Motor neuron (in vitro differentiated cells): ENCODE measurements at regions not wholly inside any gene's neighbourhood (a gene's known extent, or its start where the extent isn't known, plus 50 kb on each side); places are given as distances from the start of the nearest gene placed in this dataset.

Experiments
- ATAC-seq, 8 experiments: fragments of 200-7000 bp; cut with Tn5 transposase; replicated peaks in 6 of 8; 2 replicates each; pipeline ENCODE4 v1.8.0; 2021; ENCODE audit warnings: mild to moderate bottlenecking in 8 of 8, moderate library complexity in 8 of 8
- H3K27ac ChIP-seq, 2 donors: fragments of 250-450 bp; sonication (Bioruptor Pico); 2 replicates each; pipeline ENCODE4 v1.9.0; 2021; ENCODE audit warnings: antibody characterized with exemption in 2 of 2, mild to moderate bottlenecking in 2 of 2, moderate library complexity in 1 of 2
- H3K4me1 ChIP-seq, 2 donors: fragments of 250-450 bp; sonication (Bioruptor Pico); replicated peaks in 1 of 2; 2 replicates each; pipeline ENCODE4 v1.6.1; 2021; ENCODE audit warnings: antibody characterized with exemption in 2 of 2, mild to moderate bottlenecking in 2 of 2, moderate library complexity in 1 of 2
- H3K4me3 ChIP-seq, 5 donors: fragments of 250-450 bp; sonication (Bioruptor Pico); 2 replicates each; pipeline ENCODE4 v1.9.0; 2021; ENCODE audit warnings: antibody characterized with exemption in 5 of 5, mild to moderate bottlenecking in 5 of 5, moderate library complexity in 4 of 5
- WGBS, 10 experiments: fragments of 450-650 bp; shearing (Covaris generic); methylation state at CpG; one replicate each; pipeline ENCODE4 v1.0.0; 2022; 5-methylcytosine and 5-hydroxymethylcytosine counted together
- in situ Hi-C, 9 experiments: fragments of 400-800 bp; cut with MboI; loops; one replicate each; pipeline ENCODE4 v1.15.0; 2021; ENCODE audit warnings: low sequenced_read_pairs in 9 of 9, low pct_unique_long_range_greater_than_20kb in 2 of 9; ENCODE audit not compliant: unreplicated experiment in 9 of 9

DNA sequence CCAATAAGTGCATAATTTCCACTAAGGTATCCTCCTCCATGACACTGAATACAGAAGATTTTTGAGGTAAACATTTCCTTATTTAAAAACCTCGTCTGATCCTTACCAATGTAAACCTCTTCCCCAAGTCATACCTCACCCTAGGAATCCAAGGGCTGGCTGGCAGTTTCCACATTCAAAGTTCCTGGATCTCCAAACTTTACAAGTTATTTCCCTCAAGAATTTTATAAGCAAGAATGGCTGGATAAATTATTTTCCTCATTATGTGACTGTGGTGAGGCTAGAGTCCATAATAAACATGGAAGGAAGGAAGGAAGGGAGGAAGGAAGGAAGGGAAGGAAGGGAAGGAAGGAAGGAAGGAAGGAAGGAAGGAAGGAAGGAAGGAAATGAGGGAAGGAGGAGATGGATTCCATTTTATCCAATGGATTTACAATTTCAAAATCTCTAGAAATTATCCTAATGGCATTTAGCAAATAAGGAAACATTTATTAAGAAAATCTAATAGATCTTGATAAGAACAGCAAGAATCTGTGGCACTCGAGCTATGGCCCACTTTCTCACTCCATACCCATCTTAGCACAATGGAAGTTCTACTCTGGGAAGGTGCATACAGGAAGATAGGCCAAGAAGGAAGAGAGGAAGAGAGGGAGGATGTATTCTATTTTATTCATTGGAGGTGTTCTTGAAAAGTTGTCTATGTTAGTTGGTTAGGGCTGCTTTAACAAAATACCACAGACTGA, 477.8 kb upstream of the TMPO start:
- WGBS, 10 experiments, result 0 to 83% (median 57%) methylated on average over 1 to 2 of the region's 2 CpGs; no CpG with 5 or more reads in 4 of the 10 experiments
- Histone ChIP-seq H3K27ac (no peak overlapping the region), H3K4me3 (no peak overlapping the region), H3K4me1 (no peaks in the 10 kb centered on the region)
- no peak for ATAC-seq
- in situ Hi-C loops, result no loop called here

DNA sequence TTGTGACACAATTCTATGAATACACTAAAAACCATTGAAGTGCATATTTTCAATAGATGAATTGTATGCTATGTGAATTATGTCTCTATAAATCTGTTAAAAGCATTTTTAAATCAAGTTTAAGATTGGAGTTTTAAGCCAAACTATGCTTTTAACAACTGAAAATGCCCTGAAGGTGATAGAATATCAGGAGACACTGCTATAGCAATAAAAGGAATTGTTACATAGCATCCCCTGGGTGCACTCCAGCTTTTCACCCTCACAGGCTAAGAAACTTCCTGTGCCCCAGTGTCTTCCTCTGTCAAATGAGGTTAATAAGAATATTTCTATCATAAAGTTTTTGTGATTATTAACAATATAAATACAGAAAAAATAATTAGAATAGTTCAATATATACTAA, 472.7 kb upstream of the TMPO start:
- ATAC-seq, result no peak
- Histone ChIP-seq H3K4me3 (no peak overlapping the region), H3K27ac (no peak overlapping the region), H3K4me1 (no peaks in the 10 kb centered on the region)
- in situ Hi-C loops, result no loop called here

DNA sequence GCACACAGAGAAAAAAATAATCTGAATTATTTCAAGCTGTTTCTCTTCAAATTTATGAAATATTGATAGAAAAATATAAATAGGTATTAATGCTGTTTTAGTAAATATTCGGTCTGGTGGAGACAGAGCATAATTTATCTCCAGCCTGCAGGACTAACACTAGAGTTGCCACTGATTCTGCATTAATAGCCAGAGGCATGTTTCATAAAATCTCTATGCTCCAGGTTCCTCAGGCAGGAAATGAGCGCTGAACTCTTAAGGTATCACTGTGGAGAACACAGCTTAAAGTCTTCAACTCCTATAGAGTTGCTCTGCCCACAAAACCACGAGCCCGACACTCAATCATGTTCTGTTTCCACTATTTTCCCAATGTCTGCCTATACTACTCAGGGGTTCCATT, 470.0 kb upstream of the TMPO start:
- Histone ChIP-seq H3K4me3 (no peak overlapping the region), H3K4me1 (no peaks in the 10 kb centered on the region), H3K27ac (no peak overlapping the region)
- in situ Hi-C loops, result no loop called here
- peak in 1 of 8 experiments; percentile 61 for ATAC-seq
- 0 to 100% (median 68%) methylated on average over 1 to 4 of the region's 4 CpGs for WGBS, 10 experiments

DNA sequence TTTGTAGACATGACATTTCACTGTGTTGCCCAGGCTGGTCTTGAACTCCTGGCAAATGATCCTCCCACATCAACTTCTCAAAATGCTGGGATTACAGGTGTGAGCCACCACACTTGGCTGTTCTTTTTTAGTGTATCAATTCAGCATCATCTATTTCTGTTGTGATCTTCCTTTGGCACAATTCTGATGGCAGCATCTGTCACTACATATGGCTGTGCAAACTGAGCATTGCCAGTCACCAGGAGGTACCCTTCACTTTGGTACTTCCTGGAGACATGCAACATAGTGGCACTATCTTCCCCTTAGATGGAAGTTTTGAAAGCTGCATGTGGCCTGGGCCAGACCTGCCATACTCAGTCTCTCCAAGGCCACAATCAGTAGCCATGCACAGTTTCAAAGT, 467.1 kb upstream of the TMPO start:
- ATAC-seq, result no peak

DNA sequence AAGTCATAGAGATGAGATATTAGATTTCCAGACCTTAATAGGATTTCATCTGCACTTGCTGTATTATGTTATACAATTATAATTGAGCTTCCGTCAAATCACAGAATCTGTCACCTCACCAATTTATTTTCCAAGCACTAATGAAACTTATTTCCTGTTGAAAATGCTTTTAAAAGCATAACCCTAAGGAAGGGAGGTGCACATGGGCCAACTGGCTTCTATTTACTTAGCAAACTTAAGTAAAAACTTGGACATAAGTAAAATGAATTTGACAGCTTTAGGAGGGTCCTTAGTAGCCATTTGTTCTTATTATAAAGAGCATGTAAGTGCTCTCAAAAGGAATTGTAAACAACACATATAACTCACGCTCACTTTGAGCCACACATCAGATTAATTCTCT, 462.2 kb upstream of the TMPO start:
- no peak overlapping the region for H3K4me3 ChIP-seq
- no peak for ATAC-seq
- 0 to 100% (median 82%) methylated on average over 1 to 2 of the region's 2 CpGs for WGBS, 10 experiments
- no peaks in the 10 kb centered on the region for H3K4me1 ChIP-seq
- no peak overlapping the region for H3K27ac ChIP-seq
- in situ Hi-C loops, result no loop called here

More for the DNA sequence above, 467.1 kb upstream of the TMPO start:
- Histone ChIP-seq H3K4me3 (no peak overlapping the region), H3K27ac (no peak overlapping the region), H3K4me1 (no peaks in the 10 kb centered on the region)
- in situ Hi-C loops, result no loop called here

DNA sequence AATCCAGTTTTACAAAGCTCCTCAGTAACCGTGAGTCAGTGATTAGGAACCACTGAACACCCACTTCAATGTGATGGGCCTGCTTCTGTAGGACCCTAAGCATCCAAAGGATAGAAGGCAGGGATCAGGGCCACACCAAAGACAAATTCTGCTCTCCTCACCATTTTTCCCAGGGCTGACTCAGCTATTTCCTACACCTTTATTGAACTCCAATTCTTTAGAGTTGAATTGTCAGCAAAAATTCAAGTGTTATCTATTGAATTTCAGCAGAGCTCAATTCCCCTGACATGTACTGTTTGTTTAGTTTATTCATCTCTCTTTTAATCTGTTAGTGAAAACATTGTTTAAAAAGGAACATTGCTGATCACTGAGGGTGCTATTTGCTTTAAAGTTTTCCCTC, 457.7 kb upstream of the TMPO start:
- Histone ChIP-seq H3K4me3 (no peak overlapping the region), H3K4me1 (peaks cover 0 to 3% of the 10 kb centered on the region in 2 donors), H3K27ac (no peak overlapping the region)
- peak in 1 of 8 experiments; percentile 18 for ATAC-seq
- WGBS, 10 experiments, result 0 to 100% (median 86%) methylated on average over 1 of the region's 1 CpG; no CpG with 5 or more reads in 6 of the 10 experiments
- in situ Hi-C loops, result no loop called here

DNA sequence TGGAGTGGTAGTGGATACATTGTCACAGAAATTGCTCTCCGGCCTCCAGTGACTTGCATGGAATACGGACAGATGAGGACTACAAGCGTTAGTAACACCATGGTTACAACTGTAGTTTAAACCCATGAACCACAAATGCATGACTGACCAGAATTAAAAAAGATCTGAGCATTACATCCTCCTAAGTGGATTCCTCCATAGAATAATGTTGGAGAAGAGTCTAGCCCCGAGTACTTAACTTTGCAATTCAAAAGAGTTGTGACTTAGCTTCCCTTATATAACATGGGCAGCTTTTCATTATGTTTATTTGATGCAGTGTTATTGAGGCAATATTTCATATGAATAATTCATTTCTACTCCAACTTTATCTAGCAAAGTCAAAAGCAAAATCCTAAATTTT, 457.2 kb upstream of the TMPO start:
- in situ Hi-C loops, result no loop called here
- WGBS, 10 experiments, result 0 to 89% (median 59%) methylated on average over 1 to 4 of the region's 4 CpGs
- peak in 1 of 8 experiments; percentile 84 for ATAC-seq
- no peak overlapping the region for H3K27ac ChIP-seq
- H3K4me1 ChIP-seq, result peaks cover 0 to 3% of the 10 kb centered on the region in 2 donors
- no peak overlapping the region for H3K4me3 ChIP-seq

DNA sequence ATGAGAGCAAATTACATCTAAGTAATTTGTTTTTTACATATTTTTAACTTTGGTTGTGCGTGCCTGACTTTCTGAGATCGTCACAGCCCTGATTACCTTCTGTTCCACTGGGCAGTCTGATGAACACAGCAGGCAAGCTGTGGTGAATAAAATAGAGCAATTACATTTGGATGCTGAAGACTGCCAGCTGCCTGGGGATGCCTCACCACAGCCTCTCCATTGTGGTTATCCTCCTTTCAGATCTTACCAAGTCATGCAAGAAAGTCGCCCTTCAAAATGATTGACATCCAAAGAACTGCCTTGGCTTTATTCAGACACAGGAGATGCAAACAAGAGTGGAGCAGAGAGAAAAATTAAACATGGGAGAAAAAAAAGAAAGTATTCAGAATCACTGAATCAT, 456.6 kb upstream of the TMPO start:
- in situ Hi-C loops, result no loop called here
- peaks cover 0 to 3% of the 10 kb centered on the region in 2 donors for H3K4me1 ChIP-seq
- H3K27ac ChIP-seq, result no peak overlapping the region
- no peak for ATAC-seq
- H3K4me3 ChIP-seq, result no peak overlapping the region
- 0 to 88% (median 57%) methylated on average over 1 to 3 of the region's 3 CpGs; no CpG with 5 or more reads in 1 of the 10 experiments for WGBS, 10 experiments

DNA sequence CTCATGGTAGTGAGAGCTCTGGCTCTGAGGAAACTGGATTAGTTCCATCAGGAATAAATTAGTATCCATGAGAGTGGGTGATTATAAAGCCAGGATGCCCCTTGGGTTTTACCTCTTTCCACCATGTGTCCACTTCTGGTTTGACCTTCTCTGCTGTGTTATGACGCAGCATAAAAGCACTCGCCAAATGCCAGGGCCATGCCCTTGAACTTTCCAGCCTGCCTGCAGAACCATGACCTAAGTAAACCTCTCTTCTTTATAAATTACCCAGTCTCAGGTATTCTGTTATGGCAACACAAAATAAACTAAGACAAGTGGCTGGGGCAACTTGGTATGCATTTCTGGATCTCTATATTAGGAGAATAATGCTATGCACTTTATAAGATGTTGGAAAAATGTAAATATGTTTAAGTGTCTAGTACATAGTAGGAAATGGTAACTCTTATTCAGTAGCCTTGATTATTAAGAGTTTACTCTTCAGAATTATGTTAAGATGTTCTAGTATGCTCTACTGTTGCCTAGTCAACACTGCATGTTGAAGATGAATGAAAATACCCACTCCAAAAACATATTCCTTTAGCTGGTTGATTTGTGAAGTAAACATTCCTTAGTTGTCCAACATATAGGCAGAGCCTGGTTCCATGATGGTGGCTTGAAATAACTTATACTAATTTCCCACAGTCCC, 455.6 kb upstream of the TMPO start:
- H3K27ac ChIP-seq, result no peak overlapping the region
- in situ Hi-C loops, result no loop called here
- ATAC-seq, result no peak
- no peak overlapping the region for H3K4me3 ChIP-seq
- 40 to 100% (median 89%) methylated on average over 1 to 2 of the region's 2 CpGs; no CpG with 5 or more reads in 4 of the 10 experiments for WGBS, 10 experiments
- peaks cover 0 to 3% of the 10 kb centered on the region in 2 donors for H3K4me1 ChIP-seq

DNA sequence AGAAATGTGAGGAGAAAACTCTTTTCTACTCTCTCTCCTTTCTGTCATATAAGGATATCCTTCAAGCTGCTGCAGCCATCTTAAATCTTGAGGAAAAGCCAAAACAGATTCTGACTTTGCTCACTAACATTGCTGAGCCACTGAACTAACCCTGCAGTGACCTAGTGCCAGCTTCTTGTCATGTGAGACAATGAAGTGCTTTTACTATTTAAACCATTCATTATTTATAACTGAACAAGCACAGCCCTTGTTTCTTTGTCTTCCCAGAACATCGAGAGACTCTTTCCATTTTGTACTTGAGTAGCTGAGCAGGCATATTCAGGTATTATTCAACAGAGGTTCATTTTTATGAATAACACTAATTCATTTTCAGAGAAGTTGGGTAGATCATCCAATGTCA, 455.0 kb upstream of the TMPO start:
- Histone ChIP-seq H3K4me1 (peaks cover 0 to 3% of the 10 kb centered on the region in 2 donors), H3K4me3 (no peak overlapping the region), H3K27ac (no peak overlapping the region)
- 0 to 67% (median 34%) methylated on average over 1 of the region's 1 CpG; no CpG with 5 or more reads in 2 of the 10 experiments for whole genome bisulfite sequencing, 10 experiments
- ATAC-seq, result no peak
- in situ Hi-C loops, result no loop called here

DNA sequence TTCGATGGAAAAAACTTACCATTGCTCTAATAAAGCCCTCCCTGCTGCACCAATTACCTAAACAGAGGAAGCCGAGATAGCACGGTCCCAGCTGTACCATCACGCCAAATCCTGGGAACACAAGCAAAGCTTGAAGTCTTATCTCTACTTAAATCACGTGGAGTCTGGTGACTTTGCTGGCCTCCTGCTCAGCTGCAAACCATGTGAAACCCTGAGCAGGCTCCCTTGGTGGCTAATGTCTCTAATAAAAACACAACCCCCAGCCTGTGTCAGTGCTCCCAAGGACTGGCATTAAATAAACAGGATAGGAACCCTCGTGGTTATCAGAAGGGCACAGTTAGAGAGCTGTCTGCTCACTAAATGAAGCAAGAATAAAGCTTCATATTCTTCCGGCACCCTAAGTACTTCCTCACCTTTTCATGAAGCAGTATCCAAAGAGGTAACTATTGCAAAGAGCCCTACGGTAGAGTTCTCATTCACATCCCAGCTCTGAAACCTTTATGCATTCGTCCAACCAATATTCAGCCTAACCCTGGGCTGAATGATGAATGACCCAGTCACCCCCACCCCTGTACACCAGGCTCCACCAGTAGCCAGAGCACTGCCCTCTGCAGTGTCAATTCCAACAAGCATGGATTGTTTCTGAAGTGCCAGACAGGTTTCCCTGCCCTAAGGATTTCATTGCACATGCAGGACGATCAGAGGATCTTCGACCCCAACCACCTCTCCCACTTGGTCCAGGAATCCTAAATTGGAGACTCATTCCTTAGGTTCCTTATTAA, 452.7 kb upstream of the TMPO start:
- 17 to 96% (median 81%) methylated on average over 1 to 10 of the region's 11 CpGs; no CpG with 5 or more reads in 1 of the 10 experiments for WGBS, 10 experiments
- in situ Hi-C loops, result no loop called here
- no peak overlapping the region for H3K27ac ChIP-seq
- ATAC-seq, result no peak
- peaks cover 0 to 9% of the 10 kb centered on the region in 2 donors for H3K4me1 ChIP-seq
- H3K4me3 ChIP-seq, result no peak overlapping the region

DNA sequence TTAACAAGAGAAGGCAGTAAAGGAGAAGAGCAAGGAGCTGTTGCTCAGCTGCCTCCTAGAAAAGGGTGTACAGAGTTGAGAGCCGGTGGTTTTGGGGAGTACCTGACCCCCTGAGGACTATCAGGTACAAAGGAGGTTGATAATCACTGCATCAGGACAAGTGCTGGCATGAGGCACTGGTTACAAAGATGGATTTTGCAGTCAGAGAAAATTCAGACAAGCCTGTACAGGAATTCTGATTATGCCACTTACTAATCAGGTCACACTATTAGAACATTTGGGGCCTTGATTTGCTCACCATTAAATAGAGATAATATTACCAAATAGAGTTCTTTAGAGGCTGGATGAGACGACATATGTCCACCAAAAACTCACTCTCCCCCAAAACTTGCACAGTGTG, 450.9 kb upstream of the TMPO start:
- peaks cover 3 to 20% of the 10 kb centered on the region in 2 donors for H3K4me1 ChIP-seq
- no peak overlapping the region for H3K27ac ChIP-seq
- in situ Hi-C loops, result no loop called here
- WGBS, 10 experiments, result 8 to 82% (median 56%) methylated on average over 1 to 2 of the region's 2 CpGs; no CpG with 5 or more reads in 1 of the 10 experiments
- no peak overlapping the region for H3K4me3 ChIP-seq
- no peak for ATAC-seq

DNA sequence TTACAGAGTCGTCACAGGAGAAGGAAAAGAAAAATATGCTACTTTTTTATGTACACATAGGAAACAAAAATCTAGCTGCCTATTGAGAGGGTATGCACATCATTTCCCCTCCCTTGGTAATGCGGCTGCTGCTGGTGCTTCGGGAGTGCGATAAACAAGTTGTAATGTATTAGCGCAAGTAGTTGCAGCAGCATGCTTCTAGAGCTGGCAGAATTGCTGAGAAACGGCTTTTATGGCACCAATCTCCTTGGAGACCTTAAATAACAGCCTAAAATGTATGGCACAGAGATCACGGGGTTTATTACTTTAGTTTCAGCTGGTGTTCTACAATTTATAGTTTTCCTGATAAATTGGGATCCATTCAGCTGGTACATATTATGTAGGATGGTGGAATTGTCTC, 447.6 kb upstream of the TMPO start:
- ATAC-seq, result peak in 3 of 8 experiments; percentile 18 to 86 (median 56)
- H3K4me1 ChIP-seq, result peaks cover 3 to 16% of the 10 kb centered on the region in 2 donors
- no peak overlapping the region for H3K4me3 ChIP-seq
- 0 to 82% (median 51%) methylated on average over 1 to 7 of the region's 7 CpGs; no CpG with 5 or more reads in 2 of the 10 experiments for WGBS, 10 experiments
- in situ Hi-C loops, result no loop called here
- H3K27ac ChIP-seq, result no peak overlapping the region
